LoVo (cell line): ENCODE measurements at regions not wholly inside any gene's neighbourhood (a gene's known extent, or its start where the extent isn't known, plus 50 kb on each side); places are given as distances from the start of the nearest gene placed in this dataset.
A peak's percentile ranks its signal among the peaks of the same experiment; 100 is the strongest.

Experiments used
- DNase-seq: peaks from one replicate; pipeline ENCODE4 v3.0.0-alpha.2; 2016; ENCODE audit warnings: low spot score

GRCh38 chr16:52649870-52650269 is 102.9 kb upstream of the TOX3 start:
- no peak for DNase-seq

DNA sequence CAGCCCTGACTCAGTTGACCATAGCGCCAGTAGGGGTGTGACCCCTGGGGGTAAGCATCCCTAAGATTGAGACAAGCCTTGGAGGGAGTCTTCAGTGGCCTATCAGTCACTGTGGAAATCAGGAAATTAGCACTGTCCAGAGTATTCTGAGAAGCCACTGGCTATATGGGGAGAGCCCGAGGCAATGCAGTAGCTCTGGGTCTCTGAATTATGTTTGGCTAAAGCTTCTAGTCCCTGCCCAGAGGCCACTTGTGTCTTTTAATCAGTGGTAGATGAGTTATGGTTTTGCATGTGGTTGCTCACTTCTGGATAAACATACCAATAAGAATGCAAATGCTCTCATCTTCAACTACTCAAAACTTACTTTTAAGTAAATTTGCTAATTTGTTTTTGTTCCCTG is 100.6 kb upstream of the TOX3 start:
- DNase-seq, result no peak

- no peak for DNase-seq
Measured at GRCh38 chr16:52643006-52643405, 96.1 kb upstream of the TOX3 start.

DNA sequence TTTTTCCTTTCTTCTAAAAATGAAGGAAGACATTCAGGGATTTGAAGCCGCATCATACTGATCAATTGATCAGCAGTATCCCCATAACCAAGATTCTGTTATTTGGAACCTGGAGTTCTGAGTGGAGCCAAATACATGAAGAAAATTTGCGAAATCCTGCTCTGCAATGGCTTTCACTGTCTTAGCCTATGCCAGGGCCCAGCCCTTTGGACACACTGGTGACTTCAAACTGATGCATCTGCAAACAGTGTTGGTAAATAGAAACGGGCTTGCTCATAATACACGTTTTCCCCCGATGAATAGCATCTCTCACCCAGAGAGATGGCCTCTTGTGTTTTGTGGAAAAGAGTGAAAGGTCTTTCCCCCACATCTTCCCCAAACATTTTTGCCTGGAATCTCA is 87.6 kb upstream of the TOX3 start:
- no peak for DNase-seq

- DNase-seq, result no peak
Measured at GRCh38 chr16:52634104-52634503, 87.2 kb upstream of the TOX3 start.

DNA sequence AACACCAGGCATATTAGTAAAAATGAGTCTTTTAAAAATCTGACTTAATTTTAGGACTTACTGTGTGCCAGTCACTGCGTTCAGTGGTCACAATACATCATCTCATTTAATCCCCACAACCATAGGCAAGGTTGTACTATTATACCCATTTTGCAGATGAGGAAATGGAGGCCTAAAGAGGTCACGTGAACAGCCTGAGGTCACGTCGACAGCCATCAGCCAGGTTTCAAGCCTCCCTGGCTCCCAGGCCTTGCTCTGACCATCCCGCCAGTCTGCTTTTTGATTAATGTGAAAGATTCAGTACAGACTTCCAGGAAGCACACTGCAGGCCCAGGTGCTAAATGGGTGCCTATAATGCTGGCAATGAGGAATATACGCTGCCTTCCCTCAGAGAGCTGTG is 86.3 kb upstream of the TOX3 start:
- DNase-seq, result no peak

DNA sequence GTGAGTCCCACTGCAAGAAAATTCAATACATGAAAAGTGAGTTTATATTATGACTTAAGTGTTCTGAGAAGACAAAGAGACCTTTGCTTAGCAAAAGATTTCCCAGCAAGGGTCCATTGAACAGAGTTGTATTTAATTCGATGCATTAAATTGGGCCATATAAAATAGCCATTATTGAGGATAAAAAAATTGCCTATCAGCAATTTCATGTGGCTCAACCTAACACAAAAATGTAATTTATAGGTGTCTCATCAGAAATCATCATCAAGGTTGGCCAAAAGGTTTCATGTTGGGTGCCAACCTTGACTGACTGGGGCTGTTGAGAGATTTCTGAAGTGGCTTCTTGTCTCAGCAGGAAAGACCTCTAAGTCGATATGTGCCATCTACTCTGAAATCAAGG is 84.8 kb upstream of the TOX3 start:
- no peak for DNase-seq

- no peak for DNase-seq
Measured at GRCh38 chr16:52630711-52631110, 83.8 kb upstream of the TOX3 start.

DNA sequence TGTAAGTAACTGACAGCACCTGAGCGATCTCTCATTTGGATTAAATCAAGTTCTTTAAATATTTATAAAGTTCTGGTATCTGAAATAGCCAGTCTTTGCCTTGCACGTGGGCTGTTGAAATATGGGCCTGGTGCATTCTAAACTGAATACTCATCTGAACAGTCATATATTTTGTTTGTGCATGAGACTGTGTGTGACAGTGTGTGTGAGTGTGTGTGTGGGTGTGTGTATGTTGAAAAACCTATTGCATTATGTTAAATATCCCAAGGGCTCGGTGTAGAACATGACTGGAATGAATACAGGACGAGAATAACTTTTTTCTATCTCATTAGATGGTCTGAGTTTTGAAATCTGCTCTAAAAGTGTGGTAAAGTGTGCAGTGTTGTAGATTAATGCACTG is 82.4 kb upstream of the TOX3 start:
- DNase-seq, result no peak

DNA sequence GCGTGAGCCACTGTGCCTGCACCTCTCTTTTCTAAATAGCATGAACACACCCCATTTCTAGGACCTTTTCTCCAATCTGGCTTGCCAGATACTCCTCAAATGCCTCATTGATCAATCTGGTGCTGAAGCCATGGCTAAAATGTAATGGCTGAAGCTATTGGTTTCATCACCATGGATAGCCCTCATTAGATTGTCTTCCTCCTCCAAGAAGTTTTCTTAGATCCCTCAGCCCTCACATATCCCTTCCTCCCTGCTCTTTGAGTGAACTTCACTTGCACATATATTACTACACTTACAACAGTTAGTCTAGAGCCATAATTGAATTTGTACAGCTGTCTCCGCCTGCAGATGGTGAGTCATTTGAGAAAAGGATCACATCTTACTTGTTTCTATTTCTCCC is 77.9 kb upstream of the TOX3 start:
- no peak for DNase-seq

DNA sequence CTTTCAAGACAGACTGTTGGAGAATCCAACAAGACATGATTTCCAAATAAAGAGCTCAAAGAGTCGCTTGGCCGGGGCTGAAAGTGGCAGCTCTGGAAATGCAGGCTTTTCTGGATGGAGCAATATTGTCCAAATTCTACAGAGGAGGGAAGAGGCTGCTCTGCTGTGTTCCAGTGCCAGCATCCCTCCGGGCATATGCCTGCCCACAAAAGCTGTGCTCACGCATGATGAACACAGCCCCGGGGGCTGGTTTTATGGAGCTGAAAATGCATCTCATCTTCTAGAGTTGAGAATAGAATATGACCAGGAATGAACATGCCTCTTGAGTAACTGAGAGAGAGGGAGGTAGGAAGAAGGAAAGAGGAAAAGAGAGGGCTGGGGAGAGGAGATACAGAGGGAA is 74.7 kb upstream of the TOX3 start:
- no peak for DNase-seq

DNA sequence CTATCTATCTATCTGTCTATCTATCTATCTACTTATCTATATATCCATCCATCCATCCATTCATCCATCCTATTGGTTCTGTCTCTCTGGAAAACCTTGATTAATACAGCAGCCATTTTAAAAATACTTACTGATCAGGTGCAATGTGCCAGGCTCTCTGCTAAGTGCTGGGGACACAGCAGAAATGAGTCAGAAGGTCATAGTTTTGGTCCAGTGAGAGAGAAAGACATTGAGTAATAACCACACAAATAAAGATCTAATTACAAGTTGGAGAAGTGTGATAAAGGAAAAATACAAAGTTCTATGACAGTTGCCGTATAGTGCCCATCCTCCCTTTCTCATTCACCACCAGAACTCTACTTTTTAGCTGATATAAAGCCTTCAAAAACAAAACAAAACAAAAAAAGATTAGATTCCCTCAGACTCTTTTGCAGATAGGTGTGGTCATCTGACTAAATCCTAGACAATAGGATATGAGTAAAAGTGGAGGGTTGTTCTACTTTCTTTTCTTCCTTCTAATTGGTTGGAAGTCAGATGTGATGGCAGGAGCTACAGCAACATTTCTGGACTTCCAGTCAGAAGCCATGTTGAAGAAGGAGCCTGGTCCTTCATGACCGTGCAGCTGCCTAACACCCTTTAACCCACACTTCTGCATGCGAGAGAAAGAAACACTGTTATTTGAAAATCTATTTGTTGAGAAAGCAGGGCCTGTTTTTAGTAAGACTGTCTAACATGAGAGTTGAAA is 72.0 kb upstream of the TOX3 start:
- no peak for DNase-seq

GRCh38 chr16:52617591-52617990 is 70.6 kb upstream of the TOX3 start:
- no peak for DNase-seq

DNA sequence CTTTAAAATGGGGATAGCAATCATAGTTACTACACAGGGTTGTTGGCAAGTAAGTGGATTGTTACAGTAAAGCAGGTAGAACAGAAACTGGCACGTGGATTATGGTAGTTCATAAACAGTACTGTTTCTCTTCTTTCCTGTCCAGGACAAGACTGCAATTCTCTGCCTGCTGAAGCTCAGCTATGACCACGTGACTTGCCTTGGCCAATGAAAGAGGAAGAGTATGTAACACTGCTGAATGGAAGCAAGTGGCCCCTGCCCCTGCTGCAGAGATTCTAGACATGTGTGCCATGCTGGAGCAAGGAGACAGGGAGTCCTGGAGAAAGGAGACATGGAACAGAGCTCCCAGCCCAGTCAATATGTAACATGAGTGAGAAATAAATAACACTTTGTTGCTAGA is 66.6 kb upstream of the TOX3 start:
- DNase-seq, result no peak

DNA sequence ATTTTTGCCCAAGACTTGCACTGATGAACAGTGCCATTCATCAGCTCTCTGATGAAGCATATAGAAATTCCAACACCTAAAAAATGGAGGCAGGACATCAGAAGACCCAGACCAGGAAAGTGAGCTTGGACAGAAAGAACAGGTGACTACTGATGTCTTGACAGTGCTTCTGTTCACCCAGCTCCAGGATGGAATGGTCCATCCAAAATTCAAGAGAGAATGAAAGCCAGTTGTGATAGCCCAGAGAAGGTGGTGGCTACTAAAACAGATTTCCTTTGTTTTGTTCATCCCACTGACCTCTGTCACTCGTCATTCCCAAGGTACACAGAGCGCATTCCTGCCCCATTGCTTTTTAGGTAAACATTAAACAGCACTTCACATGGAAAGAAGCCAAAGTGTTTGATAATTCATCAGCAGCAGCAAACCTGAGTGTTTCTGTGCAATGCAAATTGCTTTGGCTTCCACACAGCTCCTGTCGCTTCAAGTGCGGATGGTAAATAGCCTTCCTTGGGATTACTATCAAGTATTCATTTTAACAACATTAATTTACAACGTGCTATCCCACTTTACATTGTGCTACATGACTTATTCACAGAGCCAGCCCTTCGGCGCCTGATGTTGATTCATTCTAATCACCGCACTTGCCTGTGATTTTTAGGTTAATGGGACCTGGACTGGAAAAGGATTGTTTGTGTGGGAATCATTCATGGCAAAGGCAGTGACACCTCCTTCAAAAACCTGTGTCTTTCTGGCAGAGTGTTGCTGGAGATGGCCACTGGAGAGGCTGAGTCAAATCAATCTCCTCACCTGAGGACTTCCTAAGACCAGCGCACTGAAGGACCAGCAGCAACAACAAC is 65.1 kb upstream of the TOX3 start:
- DNase-seq, result peak; percentile 78

GRCh38 chr16:52603015-52603414 is 56.1 kb upstream of the TOX3 start:
- DNase-seq, result no peak

GRCh38 chr16:52597772-52598483 is 51.0 kb upstream of the TOX3 start:
- DNase-seq, result no peak

- DNase-seq, result no peak
Measured at GRCh38 chr16:52597073-52597771, 50.3 kb upstream of the TOX3 start.
